ENCODE measurements at regions not wholly inside any gene's neighbourhood (a gene's known extent, or its start where the extent isn't known, plus 50 kb on each side); places are given as distances from the start of the nearest gene placed in this dataset.
A peak's percentile ranks its signal among the peaks of the same experiment; 100 is the strongest.
"Not testable (repeated sequence)": the region's sequence is repeated elsewhere in the genome, so short reads cannot be mapped to it uniquely, and the experiment has no call there.

- no peak overlapping the region for H3K4me3 ChIP-seq (ENCODE audit: low read depth, low read length)
- no peak overlapping the region for H3K27ac ChIP-seq (ENCODE audit: low read depth, low read length)
- H3K4me1 ChIP-seq (ENCODE audit: control insufficient read depth, insufficient read depth, low read length) = no peaks in the 10 kb centered on the region
- no peak for DNase-seq (ENCODE audit: low read depth in 4 of 6, low spot score in 6 of 6)
- H3K9me3 ChIP-seq (ENCODE audit: control insufficient read depth, insufficient read depth, low read length) = no peaks in the 10 kb centered on the region
- WGBS (ENCODE audit: insufficient coverage) = no CpG with 5 or more reads among the region's 3 CpGs
- no peaks in the 10 kb centered on the region for H3K36me3 ChIP-seq (ENCODE audit: control insufficient read depth, insufficient read depth, low read length)
- H3K27me3 ChIP-seq (ENCODE audit: control insufficient read depth, insufficient read depth, low read length) = no peaks in the 10 kb centered on the region
Measured at GRCh38 chrY:19011605-19012090, 238.1 kb upstream of the HSFY2 start.

- DNase-seq (ENCODE audit: low read depth in 4 of 6, low spot score in 6 of 6) = no peak
- Histone ChIP-seq H3K27ac (ENCODE audit: low read depth, low read length) (no peak overlapping the region), H3K9me3 (ENCODE audit: control insufficient read depth, insufficient read depth, low read length) (no peaks in the 10 kb centered on the region), H3K27me3 (ENCODE audit: control insufficient read depth, insufficient read depth, low read length) (no peaks in the 10 kb centered on the region), H3K4me1 (ENCODE audit: control insufficient read depth, insufficient read depth, low read length) (no peaks in the 10 kb centered on the region), H3K36me3 (ENCODE audit: control insufficient read depth, insufficient read depth, low read length) (no peaks in the 10 kb centered on the region), H3K4me3 (ENCODE audit: low read depth, low read length) (no peak overlapping the region)
- no CpG with 5 or more reads among the region's 2 CpGs for WGBS (ENCODE audit: insufficient coverage)
Measured at GRCh38 chrY:19006234-19006633, 232.7 kb upstream of the HSFY2 start.

DNA sequence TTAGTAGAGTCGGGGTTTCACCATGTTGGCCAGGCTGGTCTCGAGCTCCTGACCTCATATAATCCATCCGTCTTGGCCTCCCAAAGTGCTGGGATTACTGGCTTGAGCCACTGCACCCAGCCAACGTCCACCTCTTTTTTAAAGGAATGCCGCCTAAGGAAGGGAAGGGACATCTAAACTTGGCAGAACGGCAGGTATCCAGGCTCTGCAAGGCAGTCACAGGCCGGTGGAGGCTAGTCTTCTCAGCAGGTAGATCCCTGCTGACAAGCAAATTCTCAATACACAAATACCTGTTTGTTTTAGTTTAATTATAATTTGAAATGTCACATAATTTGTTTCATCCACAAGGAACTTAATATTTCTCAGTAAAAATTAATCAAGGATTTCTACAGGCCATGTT is 232.0 kb upstream of the HSFY2 start:
- Histone ChIP-seq H3K4me3 (ENCODE audit: low read depth, low read length) (no peak overlapping the region), H3K9me3 (ENCODE audit: control insufficient read depth, insufficient read depth, low read length) (no peaks in the 10 kb centered on the region), H3K4me1 (ENCODE audit: control insufficient read depth, insufficient read depth, low read length) (no peaks in the 10 kb centered on the region), H3K27me3 (ENCODE audit: control insufficient read depth, insufficient read depth, low read length) (no peaks in the 10 kb centered on the region), H3K36me3 (ENCODE audit: control insufficient read depth, insufficient read depth, low read length) (no peaks in the 10 kb centered on the region), H3K27ac (ENCODE audit: low read depth, low read length) (no peak overlapping the region)
- WGBS (ENCODE audit: insufficient coverage) = no CpG with 5 or more reads among the region's 7 CpGs
- no peak for DNase-seq (ENCODE audit: low read depth in 4 of 6, low spot score in 6 of 6)

- Histone ChIP-seq H3K36me3 (ENCODE audit: control insufficient read depth, insufficient read depth, low read length) (no peaks in the 10 kb centered on the region), H3K4me1 (ENCODE audit: control insufficient read depth, insufficient read depth, low read length) (no peaks in the 10 kb centered on the region), H3K27ac (ENCODE audit: low read depth, low read length) (no peak overlapping the region), H3K9me3 (ENCODE audit: control insufficient read depth, insufficient read depth, low read length) (no peaks in the 10 kb centered on the region), H3K27me3 (ENCODE audit: control insufficient read depth, insufficient read depth, low read length) (no peaks in the 10 kb centered on the region), H3K4me3 (ENCODE audit: low read depth, low read length) (no peak overlapping the region)
- WGBS (ENCODE audit: insufficient coverage) = no CpG with 5 or more reads among the region's 2 CpGs
- DNase-seq (ENCODE audit: low read depth in 4 of 6, low spot score in 6 of 6) = peak in 3 of 6 donors; percentile 7 to 51 (median 12)
Measured at GRCh38 chrY:18997635-18998240, 224.2 kb upstream of the HSFY2 start.

DNA sequence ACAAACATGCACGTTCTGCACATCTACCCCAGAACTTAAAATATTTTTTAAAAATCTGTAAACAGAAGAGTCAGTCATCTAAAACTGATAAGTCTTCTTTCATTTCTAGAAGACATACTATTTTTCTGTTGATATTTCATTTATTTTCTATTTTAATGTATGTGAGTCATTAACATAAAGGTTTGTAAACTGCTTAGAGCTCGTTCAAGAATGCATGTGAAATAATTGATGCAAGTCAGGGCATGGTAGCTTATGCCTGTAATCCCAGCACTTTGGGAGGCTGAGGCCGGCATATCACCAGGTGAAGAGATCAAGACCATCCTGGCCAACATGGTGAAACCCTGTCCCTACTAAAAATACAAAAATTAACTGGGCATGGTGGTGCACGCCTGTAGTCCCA is 219.9 kb upstream of the HSFY2 start:
- no peaks in the 10 kb centered on the region for H3K36me3 ChIP-seq (ENCODE audit: control insufficient read depth, insufficient read depth, low read length)

GRCh38 chrY:18992684-18993083 is 219.1 kb upstream of the HSFY2 start:
- not testable (repeated sequence) for H3K27ac ChIP-seq (ENCODE audit: low read depth, low read length); H3K27me3 ChIP-seq (ENCODE audit: control insufficient read depth, insufficient read depth, low read length); H3K36me3 ChIP-seq (ENCODE audit: control insufficient read depth, insufficient read depth, low read length); H3K4me3 ChIP-seq (ENCODE audit: low read depth, low read length); DNase-seq (ENCODE audit: low read depth in 4 of 6, low spot score in 6 of 6); H3K4me1 ChIP-seq (ENCODE audit: control insufficient read depth, insufficient read depth, low read length); H3K9me3 ChIP-seq (ENCODE audit: control insufficient read depth, insufficient read depth, low read length)
- WGBS (ENCODE audit: insufficient coverage) = no CpG with 5 or more reads among the region's 52 CpGs

More for the DNA sequence above, 219.9 kb upstream of the HSFY2 start:
- no peak overlapping the region for H3K4me3 ChIP-seq (ENCODE audit: low read depth, low read length)
- no peak overlapping the region for H3K27ac ChIP-seq (ENCODE audit: low read depth, low read length)
- no CpG with 5 or more reads among the region's 4 CpGs for WGBS (ENCODE audit: insufficient coverage)
- no peaks in the 10 kb centered on the region for H3K4me1 ChIP-seq (ENCODE audit: control insufficient read depth, insufficient read depth, low read length)
- H3K27me3 ChIP-seq (ENCODE audit: control insufficient read depth, insufficient read depth, low read length) = no peaks in the 10 kb centered on the region
- H3K9me3 ChIP-seq (ENCODE audit: control insufficient read depth, insufficient read depth, low read length) = no peaks in the 10 kb centered on the region
- DNase-seq (ENCODE audit: low read depth in 4 of 6, low spot score in 6 of 6) = no peak

- Histone ChIP-seq H3K36me3 (ENCODE audit: control insufficient read depth, insufficient read depth, low read length) (no peaks in the 10 kb centered on the region), H3K9me3 (ENCODE audit: control insufficient read depth, insufficient read depth, low read length) (no peaks in the 10 kb centered on the region), H3K27me3 (ENCODE audit: control insufficient read depth, insufficient read depth, low read length) (no peaks in the 10 kb centered on the region), H3K4me3 (ENCODE audit: low read depth, low read length) (no peak overlapping the region), H3K4me1 (ENCODE audit: control insufficient read depth, insufficient read depth, low read length) (no peaks in the 10 kb centered on the region), H3K27ac (ENCODE audit: low read depth, low read length) (no peak overlapping the region)
- DNase-seq (ENCODE audit: low read depth in 4 of 6, low spot score in 6 of 6) = no peak
- WGBS (ENCODE audit: insufficient coverage) = no CpG with 5 or more reads among the region's 2 CpGs
Measured at GRCh38 chrY:18989356-18989755, 215.8 kb upstream of the HSFY2 start.

GRCh38 chrY:18966001-18966400 is 192.5 kb upstream of the HSFY2 start:
- Histone ChIP-seq H3K9me3 (ENCODE audit: control insufficient read depth, insufficient read depth, low read length) (no peaks in the 10 kb centered on the region), H3K27me3 (ENCODE audit: control insufficient read depth, insufficient read depth, low read length) (no peaks in the 10 kb centered on the region), H3K36me3 (ENCODE audit: control insufficient read depth, insufficient read depth, low read length) (no peaks in the 10 kb centered on the region), H3K4me1 (ENCODE audit: control insufficient read depth, insufficient read depth, low read length) (no peaks in the 10 kb centered on the region), H3K4me3 (ENCODE audit: low read depth, low read length) (no peak overlapping the region), H3K27ac (ENCODE audit: low read depth, low read length) (no peak overlapping the region)
- no peak for DNase-seq (ENCODE audit: low read depth in 4 of 6, low spot score in 6 of 6)
- WGBS (ENCODE audit: insufficient coverage) = no CpG with 5 or more reads among the region's 1 CpG

GRCh38 chrY:18958846-18959245 is 185.3 kb upstream of the HSFY2 start:
- Histone ChIP-seq H3K27ac (ENCODE audit: low read depth, low read length) (no peak overlapping the region), H3K4me3 (ENCODE audit: low read depth, low read length) (no peak overlapping the region), H3K9me3 (ENCODE audit: control insufficient read depth, insufficient read depth, low read length) (no peaks in the 10 kb centered on the region), H3K4me1 (ENCODE audit: control insufficient read depth, insufficient read depth, low read length) (no peaks in the 10 kb centered on the region), H3K27me3 (ENCODE audit: control insufficient read depth, insufficient read depth, low read length) (no peaks in the 10 kb centered on the region), H3K36me3 (ENCODE audit: control insufficient read depth, insufficient read depth, low read length) (no peaks in the 10 kb centered on the region)
- DNase-seq (ENCODE audit: low read depth in 4 of 6, low spot score in 6 of 6) = no peak
- WGBS (ENCODE audit: insufficient coverage) = no CpG with 5 or more reads among the region's 4 CpGs

DNA sequence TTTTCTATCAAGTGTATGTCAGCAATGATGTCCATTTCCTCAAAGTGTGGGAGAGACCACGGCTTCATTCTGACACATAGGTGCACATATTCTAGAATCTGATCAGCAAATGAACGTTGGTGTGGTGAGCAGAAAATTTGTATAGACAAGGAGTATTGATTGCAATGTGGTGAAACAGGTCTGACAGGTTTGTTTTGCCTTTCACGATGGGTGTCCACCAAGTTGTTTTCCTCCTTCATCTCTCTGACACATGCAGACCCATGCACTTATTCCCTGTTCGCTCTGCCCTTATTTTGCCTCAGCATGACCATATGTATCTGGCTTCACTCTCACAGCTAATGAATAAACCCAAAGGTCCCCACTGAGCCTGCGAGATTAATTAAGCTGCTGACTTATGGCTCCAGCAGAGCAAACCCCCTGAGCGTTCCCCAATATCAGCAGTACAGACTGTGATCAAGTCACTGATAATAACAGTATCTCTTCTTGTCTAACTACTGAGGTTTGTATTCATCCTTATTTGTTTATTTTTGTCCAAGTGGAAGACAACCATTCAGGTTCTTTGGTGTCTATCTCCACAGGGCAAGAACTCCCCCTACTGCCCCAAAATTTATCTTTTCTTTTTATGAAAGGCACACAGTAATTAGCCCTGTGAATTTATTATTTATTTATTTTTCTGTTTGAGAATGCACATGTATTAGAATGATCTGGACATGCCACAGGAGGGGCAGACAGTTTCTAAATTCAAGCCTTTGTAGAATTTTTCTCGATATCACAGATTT is 178.3 kb upstream of the HSFY2 start:
- H3K27ac ChIP-seq (ENCODE audit: low read depth, low read length) = no peak overlapping the region
- WGBS (ENCODE audit: insufficient coverage) = no CpG with 5 or more reads among the region's 7 CpGs
- no peak overlapping the region for H3K4me3 ChIP-seq (ENCODE audit: low read depth, low read length)
- peak in 1 of 6 donors; percentile 37 for DNase-seq (ENCODE audit: low read depth in 4 of 6, low spot score in 6 of 6)
- H3K27me3 ChIP-seq (ENCODE audit: control insufficient read depth, insufficient read depth, low read length) = no peaks in the 10 kb centered on the region
- H3K9me3 ChIP-seq (ENCODE audit: control insufficient read depth, insufficient read depth, low read length) = no peaks in the 10 kb centered on the region
- H3K4me1 ChIP-seq (ENCODE audit: control insufficient read depth, insufficient read depth, low read length) = no peaks in the 10 kb centered on the region
- H3K36me3 ChIP-seq (ENCODE audit: control insufficient read depth, insufficient read depth, low read length) = no peaks in the 10 kb centered on the region
